ENCODE measurements at regions not wholly inside any gene's neighbourhood (a gene's known extent, or its start where the extent isn't known, plus 50 kb on each side); places are given as distances from the start of the nearest gene placed in this dataset.

DNA sequence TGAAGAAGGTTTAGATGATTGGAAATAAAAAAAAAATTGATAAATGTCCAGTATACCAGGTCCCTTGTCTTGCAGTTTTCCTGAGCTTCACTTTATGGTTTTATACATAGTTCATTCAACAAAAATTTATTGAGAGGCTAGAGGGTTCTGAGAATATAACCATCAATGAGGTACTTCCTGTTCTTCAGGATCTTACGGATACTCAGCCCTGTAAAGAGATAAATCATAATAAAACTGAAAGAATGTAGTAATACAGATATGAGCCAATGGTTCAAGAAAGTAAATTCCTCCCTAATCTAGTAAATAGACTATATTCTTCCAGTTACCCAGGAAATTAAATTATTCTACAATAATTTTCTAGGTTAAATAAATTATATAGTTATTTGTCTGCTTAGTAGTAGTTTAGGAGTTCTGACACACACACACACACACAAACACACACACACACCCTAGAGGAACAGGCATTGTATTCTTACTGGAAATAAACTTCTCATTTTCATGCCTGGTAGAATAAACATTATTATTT lies 70.4 kb upstream of the HMCN1 start:
- in situ Hi-C loops (cut with MboI; ENCODE audit: low sequenced_read_pairs) (loop anchor here (10.0 kb wide), 1 partner anchor 359 kb away; no protein-coding TSS in a partner anchor), intact Hi-C loops (cut with micrococcal nuclease) (no loop called here), dilution Hi-C loops (cut with HindIII; ENCODE audit: low sequenced_read_pairs, unreplicated experiment) (no loop called here)
- Histone ChIP-seq H3K14ac (replicated peaks; ENCODE audit: low read depth, low read length) (no peak overlapping the region), H2AK9ac (replicated peaks; ENCODE audit: low read depth, low read length, poor library complexity) (no peak overlapping the region), H3K23ac (ENCODE audit: low read depth, low read length) (no peak overlapping the region), H2BK120ac (ENCODE audit: low read depth, low read length) (no peak overlapping the region), H3K56ac (ENCODE audit: extremely low read depth, insufficient read depth, low read length) (no peak overlapping the region), H3K9me3 (ENCODE audit: control insufficient read depth, insufficient read depth, low read length) (no peaks in the 10 kb centered on the region), H3K4me1 (ENCODE audit: control insufficient read depth, insufficient read depth, low read length) (no peaks in the 10 kb centered on the region), H3K4ac (ENCODE audit: low read depth, low read length) (no peak overlapping the region), H3K18ac (ENCODE audit: low read depth, low read length) (no peak overlapping the region), H2BK5ac (ENCODE audit: low read depth, low read length, poor library complexity, severe bottlenecking) (no peak overlapping the region), H3K36me3 (ENCODE audit: control insufficient read depth, insufficient read depth, low read length) (no peaks in the 10 kb centered on the region), H3K4me3 (ENCODE audit: insufficient read depth, low read depth, low read length) (no peak overlapping the region), H2BK20ac (ENCODE audit: low read depth, low read length) (no peak overlapping the region), H4K91ac (ENCODE audit: insufficient read depth, low read depth, low read length) (no peak overlapping the region), H4K20me1 (ENCODE audit: insufficient read depth, low read length) (no peaks in the 10 kb centered on the region), H3K4me2 (ENCODE audit: low read depth, low read length) (no peak overlapping the region), H3K79me1 (ENCODE audit: low read depth in 1 of 2, low read length in 2 of 2) (no peaks in the 10 kb centered on the region), H3K9ac (ENCODE audit: low read depth, low read length) (no peak overlapping the region), H2BK15ac (ENCODE audit: low read depth, low read length) (no peak overlapping the region), H4K8ac (ENCODE audit: low read depth in 2 of 2, low read length in 2 of 2) (no peak overlapping the region), H2AK5ac (ENCODE audit: low read depth, low read length) (no peak overlapping the region), H3K27me3 (ENCODE audit: control insufficient read depth, insufficient read depth, low read length) (no peaks in the 10 kb centered on the region; the same call in 1 of the 2 replicates), H3K9me1 (ENCODE audit: insufficient read depth, low read length) (no peaks in the 10 kb centered on the region; the same call in 1 of the 2 replicates), H3K27ac (ENCODE audit: insufficient read depth, low read length) (no peak overlapping the region), H4K5ac (ENCODE audit: low read depth, low read length) (no peak overlapping the region), H2AFZ (replicated peaks; ENCODE audit: low read length, poor library complexity) (no peak overlapping the region)
- no peak for TF ChIP-seq NFE2L2 (IDR thresholded peaks at IDR 0.05; ENCODE audit: low read depth, low read length)
- no peak for TF ChIP-seq RCOR1 (IDR thresholded peaks at IDR 0.05; ENCODE audit: insufficient replicate concordance, low read length)
- no TSS peak for BruUV-seq (replicated peaks)
- POLR2A ChIA-PET (ENCODE audit: unreplicated experiment) = no interaction called here
- WGBS, 2 experiments (ENCODE audit: extremely low coverage in 2 of 2, insufficient read length in 1 of 2) = no CpG with 5 or more reads among the region's 1 CpG
- DNase-seq (no peak), ATAC-seq (ENCODE audit: low read depth) (no peak)
- CTCF ChIA-PET = interaction anchor here (0.6 kb wide), 1 partner anchor 22 kb away, joined by 3 read pairs; no protein-coding TSS in a partner anchor

Data from IMR-90 (cell line).